NCI-H2081 treated with DMSO at 0.1 percent for 48 hours (cell line): ENCODE measurements at regions not wholly inside any gene's neighbourhood (a gene's known extent, or its start where the extent isn't known, plus 50 kb on each side); places are given as distances from the start of the nearest gene placed in this dataset.

Experiments used
- DNase-seq: peaks from one replicate; lab custom pipeline; 2025; lab: John Stamatoyannopoulos, UW

DNA sequence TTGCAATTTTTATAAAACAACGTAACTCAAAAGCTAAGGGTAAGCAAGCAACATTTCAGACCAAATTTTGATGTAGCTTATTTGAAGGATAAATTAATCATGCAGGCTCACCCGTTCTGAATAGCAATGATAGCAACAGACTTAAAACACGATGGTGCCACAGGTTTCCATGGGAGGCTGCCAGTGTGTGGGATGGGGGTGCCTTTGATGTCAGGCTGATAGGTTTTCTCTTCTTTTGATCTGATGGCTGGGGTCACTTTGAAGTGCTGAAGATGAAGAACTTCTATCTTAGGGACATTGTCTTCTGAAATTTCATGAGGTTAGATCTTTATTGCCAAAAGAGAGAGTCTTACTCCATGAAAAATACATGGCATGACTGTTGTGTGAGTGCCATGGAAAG lies 206.8 kb downstream of the LPIN1 start:
- DNase-seq = no peak

DNA sequence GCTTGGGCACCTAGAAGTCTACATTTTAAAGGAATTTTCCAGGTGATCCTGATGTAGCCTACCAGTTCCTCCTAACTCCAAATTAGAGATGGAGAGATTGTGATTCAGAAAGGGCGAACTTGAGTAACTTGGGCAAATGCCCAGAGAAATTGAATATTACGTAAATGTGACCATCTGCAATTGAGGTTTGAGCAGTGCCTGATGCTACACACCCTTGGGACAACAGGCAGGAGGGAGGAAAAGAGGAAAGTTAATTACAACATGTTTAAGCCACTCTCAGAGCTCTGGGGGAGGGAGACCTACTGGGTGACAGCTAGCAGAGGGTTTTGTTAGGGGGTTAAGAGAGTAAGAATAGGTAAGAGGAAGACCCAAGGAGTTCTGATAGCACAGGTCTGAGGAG lies 208.9 kb downstream of the LPIN1 start:
- no peak for DNase-seq

DNA sequence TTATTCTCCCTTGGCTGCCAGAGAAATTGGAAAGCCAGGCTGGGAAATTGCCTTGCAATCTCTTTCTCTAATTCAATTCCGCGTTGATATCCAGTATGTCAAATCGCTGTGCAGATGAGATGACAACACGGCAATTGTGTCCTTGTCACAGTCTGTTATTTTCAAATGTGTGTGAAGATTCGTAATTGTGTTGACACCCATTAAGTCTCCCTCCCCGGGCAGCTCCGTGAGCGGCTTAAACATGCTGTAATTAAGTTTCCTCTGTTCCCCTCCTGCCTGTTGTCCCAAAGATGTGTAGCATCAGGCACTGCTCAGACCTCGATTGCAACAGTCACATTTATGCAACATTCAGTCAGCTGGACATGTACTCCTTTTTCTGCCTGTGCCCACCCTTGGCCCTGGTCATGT lies 209.5 kb downstream of the LPIN1 start:
- DNase-seq = no peak

- no peak for DNase-seq
Measured at GRCh38 chr2:11962707-11963328, 216.4 kb downstream of the LPIN1 start.

- DNase-seq = no peak
Measured at GRCh38 chr2:11963966-11964365, 217.5 kb downstream of the LPIN1 start.

- DNase-seq = no peak
Measured at GRCh38 chr2:11967946-11968465, 221.6 kb downstream of the LPIN1 start.

GRCh38 chr2:11968521-11968920 lies 222.1 kb downstream of the LPIN1 start:
- no peak for DNase-seq

DNA sequence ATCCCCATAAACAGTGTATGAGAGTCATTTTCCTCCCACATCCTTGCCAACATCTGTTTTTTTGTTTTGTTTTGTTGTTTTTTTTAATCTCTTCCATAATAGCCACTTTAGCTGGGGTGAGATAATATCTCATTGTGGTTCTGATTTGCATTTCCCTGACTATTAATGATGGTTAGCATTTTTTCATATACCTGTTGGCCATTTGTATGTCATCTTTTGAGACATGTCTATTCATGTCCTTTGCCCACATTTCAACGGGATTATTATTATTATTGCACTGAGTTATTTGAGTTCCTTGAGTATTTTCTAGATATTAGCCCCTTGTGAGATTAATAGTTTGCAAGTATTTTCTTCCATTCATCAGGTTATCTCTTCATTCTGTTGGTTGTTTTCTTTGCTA lies 223.3 kb downstream of the LPIN1 start:
- DNase-seq = no peak

- no peak for DNase-seq
Measured at GRCh38 chr2:11974573-11974972, 228.1 kb downstream of the LPIN1 start.

- DNase-seq = no peak
Measured at GRCh38 chr2:11975373-11975772, 228.9 kb downstream of the LPIN1 start.

- DNase-seq = no peak
Measured at GRCh38 chr2:11976073-11976472, 229.6 kb downstream of the LPIN1 start.

- no peak for DNase-seq
Measured at GRCh38 chr2:11977766-11978524, 231.5 kb downstream of the LPIN1 start.

DNA sequence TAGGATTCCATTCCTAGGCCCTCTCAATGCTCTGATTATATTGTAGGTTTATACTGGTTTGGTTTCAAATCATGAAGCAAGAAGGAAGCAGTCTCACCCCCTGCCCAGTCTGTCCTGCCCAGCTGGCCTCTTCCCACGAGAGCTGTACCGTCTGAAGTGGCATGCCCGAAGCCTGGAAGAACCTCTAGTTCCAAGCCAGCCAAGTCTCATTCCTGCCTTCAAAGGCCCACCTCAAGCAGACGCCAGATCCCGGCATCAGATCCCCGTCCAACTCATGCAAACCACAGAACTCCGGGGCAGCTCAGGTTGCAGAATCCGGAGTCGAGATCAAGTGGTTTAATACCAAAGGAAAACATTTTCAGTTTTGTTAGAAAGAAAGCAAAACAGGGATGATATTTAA lies 234.4 kb downstream of the LPIN1 start:
- DNase-seq = no peak

DNA sequence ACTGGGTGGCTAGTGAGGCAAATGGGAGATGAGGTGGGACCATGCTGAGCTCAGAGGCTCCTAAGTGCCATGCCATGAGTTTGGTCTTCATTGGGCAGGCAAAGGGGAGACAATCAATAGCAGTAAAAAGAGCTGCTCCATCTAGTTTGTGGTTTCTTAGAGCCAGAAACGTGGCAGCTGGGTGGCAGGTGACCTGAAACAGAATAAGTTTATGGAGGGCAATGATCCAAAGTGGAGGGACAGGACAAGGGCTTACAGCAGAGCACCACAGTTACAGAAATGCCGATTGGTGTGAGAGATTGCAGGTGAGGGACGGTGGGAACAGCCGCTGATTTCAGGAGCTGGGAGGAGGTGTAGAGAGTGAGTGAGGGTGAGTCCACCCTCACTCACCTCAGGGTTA lies 237.0 kb downstream of the LPIN1 start:
- no peak for DNase-seq

GRCh38 chr2:11983870-11984269 lies 237.4 kb downstream of the LPIN1 start:
- no peak for DNase-seq

DNA sequence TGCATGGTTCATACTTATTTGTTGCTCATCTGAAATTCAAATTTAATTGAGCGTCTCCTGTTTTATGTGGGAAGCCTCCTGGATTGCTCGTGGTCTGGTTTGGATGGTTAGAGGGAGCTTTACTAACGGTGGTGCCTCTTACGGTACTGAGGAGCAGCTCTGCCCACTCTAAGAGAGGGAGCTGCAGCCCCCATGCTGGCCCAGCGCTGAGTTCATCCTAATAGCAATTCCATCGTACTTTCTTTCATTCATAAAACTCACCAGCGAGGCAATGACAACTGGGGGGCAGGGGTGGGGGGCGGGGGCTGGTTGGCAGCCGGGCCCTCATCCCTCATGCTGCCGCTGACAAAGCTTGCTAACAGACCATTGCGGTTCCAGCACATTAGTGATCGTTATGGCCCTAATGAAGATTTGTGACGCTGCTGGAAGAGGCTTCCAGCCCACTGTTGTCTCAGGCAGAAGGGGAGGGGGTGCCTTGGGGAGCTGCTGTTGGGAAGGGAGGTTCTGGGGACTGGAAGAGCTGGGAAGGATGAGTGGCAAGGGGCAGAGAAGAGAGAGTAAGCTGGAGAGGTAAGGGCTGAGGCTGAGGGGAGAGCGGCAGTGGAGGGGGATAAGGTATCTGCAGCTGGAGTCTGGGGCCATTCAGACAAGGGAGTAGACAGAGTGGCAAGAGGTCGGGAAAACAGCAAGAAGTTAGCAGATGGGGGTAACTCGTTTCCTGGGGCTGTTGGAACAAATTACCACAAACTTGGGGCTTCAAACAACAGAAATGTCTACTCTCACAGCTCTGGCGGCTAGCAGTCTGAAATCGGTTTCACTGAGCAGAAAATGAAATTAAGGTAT lies 238.1 kb downstream of the LPIN1 start:
- no peak for DNase-seq

DNA sequence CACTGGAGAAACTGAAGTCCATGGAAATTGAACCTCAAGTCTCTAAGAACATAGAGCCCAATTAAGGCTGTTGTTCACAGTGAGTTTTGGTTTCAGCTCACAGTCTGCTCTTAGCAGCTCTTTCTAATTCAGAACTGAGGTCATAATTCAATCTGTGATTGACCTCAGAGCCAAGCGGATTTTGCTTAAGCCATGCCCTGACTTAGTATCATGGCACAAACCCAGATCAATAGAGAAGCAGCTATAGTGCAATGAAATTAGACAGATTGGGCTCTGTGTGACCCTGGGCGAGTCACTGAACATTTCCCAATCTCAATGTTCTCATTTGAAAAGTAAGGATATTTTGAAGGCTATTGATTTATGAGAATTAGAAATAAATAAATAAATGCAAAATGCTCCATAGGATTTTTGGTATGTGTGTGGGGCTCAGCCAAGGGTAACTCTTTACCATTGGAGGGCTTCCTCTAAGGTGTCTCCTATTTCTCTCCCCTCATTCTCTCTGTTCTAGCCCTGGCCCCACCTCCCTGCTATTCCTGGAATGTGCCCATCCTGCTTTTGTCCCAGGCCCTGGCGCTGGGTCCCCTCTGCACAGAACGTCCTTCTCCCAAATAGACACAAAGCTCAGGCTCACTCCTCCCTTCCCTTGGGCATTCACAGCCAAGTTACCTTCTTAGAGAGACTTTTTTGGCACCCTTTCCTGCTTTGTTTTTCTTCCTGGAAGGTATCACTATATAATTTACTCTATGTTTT lies 239.6 kb downstream of the LPIN1 start:
- no peak for DNase-seq

DNA sequence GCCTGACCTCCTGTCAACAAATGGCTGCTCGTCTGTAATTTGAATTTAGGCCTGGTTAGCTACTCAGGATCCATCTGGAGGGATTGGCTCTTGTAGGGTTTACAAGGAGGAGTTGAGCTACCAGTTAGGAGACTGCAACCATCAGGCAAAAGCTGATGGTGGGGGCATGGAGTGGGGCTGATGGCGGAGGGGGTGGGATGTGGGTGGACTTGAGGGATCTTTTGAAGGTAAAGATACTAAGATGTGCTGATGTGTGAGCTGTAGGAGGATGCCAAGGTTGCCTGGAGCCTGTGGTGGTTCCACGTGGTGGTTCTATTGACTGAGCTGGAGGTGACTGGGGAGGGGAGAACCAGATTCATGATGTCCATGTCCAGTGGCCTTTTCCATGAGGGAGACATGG lies 240.7 kb downstream of the LPIN1 start:
- no peak for DNase-seq

DNA sequence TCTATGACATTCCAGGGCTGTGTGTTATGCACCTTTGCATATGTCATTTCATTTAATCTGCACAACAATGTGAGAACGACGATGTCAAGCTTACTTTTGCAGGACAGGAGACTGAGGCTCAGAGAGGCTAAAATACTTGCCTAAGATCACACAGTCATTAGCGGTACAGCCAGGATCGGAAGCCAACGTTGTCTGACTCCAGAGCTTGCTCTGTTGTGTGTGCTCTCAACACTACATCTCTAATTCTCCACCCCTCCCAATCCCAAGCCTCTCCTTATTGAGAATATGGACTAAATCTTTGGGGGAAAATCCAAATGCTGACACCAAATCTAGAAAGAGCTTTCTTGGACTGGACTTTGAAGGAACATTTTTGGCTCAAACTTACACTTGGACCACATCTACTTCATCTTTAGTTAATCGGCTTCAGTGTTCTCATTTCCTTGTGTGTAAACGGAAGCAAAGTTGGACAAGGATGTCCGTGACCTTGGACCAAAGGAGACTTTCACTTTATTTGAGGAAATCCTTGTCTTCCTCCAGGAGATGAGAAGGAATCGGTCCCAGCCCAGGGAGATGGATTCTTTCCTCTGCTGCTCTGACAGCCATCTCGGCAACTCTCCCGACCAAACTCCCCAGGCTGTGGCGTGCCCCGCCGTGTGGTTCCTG lies 242.4 kb downstream of the LPIN1 start:
- no peak for DNase-seq

- no peak for DNase-seq
Measured at GRCh38 chr2:11989354-11989703, 242.9 kb downstream of the LPIN1 start.

GRCh38 chr2:11990576-11990975 lies 244.1 kb downstream of the LPIN1 start:
- no peak for DNase-seq

- DNase-seq = no peak
Measured at GRCh38 chr2:11993749-11994148, 247.3 kb downstream of the LPIN1 start.
